Prostate gland (tissue), 2 donors: ENCODE measurements at regions not wholly inside any gene's neighbourhood (a gene's known extent, or its start where the extent isn't known, plus 50 kb on each side); places are given as distances from the start of the nearest gene placed in this dataset.

Source experiments
- POLR2A ChIP-seq: fragments of 450-650 bp; IDR thresholded peaks from one replicate; pipeline ENCODE4 v1.6.1; 2016; ENCODE audit warnings: antibody characterized with exemption, mild to moderate bottlenecking
- TF ChIP-seq, protein P1 (sequence below), 4 experiments: fragments of 200-600 bp in 2 of 4; fragments of 450-650 bp in 2 of 4; sonication (generic) in 2 of 4; IDR thresholded peaks; 1 replicate in 3 of 4; 2 replicates in 1 of 4; pipeline ENCODE4 v1.5.1; 2016 to 2019; ENCODE audit warnings: antibody characterized with exemption in 4 of 4, mild to moderate bottlenecking in 2 of 4, moderate library complexity in 2 of 4

DNA sequence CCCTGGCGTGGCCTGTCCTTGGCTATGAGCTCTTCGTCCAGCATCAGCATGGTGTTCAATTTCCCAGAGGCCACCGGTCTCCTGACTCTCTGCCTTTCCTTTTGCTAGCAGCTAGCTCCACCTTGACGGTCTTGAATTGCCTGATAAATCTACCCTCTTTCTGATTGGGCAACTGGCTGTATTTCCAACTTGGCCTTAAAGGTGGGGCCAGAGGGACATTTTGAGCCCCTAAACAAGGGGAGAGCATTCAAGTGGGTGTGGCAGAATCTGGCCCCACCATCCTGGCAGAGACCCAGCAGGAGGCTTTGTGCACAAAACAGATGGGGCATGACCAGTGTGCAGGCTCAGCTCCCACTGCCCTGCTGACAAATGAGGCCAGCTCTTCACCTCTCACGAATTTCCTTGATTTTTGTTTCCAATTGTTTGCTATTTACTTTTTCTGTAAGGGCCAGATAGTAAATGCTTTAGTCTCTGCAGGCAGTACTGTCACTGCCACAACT, 148.9 kb upstream of the VSTM2B start:
- TF ChIP-seq, protein P1, sequence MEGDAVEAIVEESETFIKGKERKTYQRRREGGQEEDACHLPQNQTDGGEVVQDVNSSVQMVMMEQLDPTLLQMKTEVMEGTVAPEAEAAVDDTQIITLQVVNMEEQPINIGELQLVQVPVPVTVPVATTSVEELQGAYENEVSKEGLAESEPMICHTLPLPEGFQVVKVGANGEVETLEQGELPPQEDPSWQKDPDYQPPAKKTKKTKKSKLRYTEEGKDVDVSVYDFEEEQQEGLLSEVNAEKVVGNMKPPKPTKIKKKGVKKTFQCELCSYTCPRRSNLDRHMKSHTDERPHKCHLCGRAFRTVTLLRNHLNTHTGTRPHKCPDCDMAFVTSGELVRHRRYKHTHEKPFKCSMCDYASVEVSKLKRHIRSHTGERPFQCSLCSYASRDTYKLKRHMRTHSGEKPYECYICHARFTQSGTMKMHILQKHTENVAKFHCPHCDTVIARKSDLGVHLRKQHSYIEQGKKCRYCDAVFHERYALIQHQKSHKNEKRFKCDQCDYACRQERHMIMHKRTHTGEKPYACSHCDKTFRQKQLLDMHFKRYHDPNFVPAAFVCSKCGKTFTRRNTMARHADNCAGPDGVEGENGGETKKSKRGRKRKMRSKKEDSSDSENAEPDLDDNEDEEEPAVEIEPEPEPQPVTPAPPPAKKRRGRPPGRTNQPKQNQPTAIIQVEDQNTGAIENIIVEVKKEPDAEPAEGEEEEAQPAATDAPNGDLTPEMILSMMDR (IDR thresholded peaks at IDR 0.05), result no peak
- no peak for TF ChIP-seq POLR2A
